Left ventricle myocardium inferior (tissue), 1 donor: ENCODE measurements at regions not wholly inside any gene's neighbourhood (a gene's known extent, or its start where the extent isn't known, plus 50 kb on each side); places are given as distances from the start of the nearest gene placed in this dataset.

Experiments used
- DNase-seq: peaks from one replicate; pipeline ENCODE4 v3.0.0-alpha.2; 2020
- H3K27ac ChIP-seq: fragments of 200-600 bp; replicated peaks from 2 replicates; pipeline ENCODE4 v1.8.0; 2021
- H3K27me3 ChIP-seq: fragments of 200-600 bp; 2 replicates; pipeline ENCODE4 v1.8.0; 2021; ENCODE audit warnings: low read depth
- H3K36me3 ChIP-seq: fragments of 200-600 bp; 2 replicates; pipeline ENCODE4 v1.8.0; 2021
- H3K4me1 ChIP-seq: fragments of 200-600 bp; 2 replicates; pipeline ENCODE4 v1.8.0; 2021
- H3K4me3 ChIP-seq: fragments of 200-600 bp; 2 replicates; pipeline ENCODE4 v1.8.0; 2021; ENCODE audit warnings: mild to moderate bottlenecking, moderate library complexity
- H3K9me3 ChIP-seq: fragments of 200-600 bp; replicated peaks from 2 replicates; pipeline ENCODE4 v1.8.0; 2021
- CTCF ChIP-seq: fragments of 200-600 bp; IDR thresholded peaks from 2 replicates; pipeline ENCODE4 v1.8.0; 2021; ENCODE audit warnings: antibody characterized with exemption, mild to moderate bottlenecking, borderline replicate concordance
- intact Hi-C: fragments of 100-400 bp; cut with micrococcal nuclease; formaldehyde crosslinking; loops from one replicate; pipeline ENCODE4 v1.11.0; 2022
- donor health status: DM: no; HTN: yes; CAD: no; lungs with severe emphysema.

DNA sequence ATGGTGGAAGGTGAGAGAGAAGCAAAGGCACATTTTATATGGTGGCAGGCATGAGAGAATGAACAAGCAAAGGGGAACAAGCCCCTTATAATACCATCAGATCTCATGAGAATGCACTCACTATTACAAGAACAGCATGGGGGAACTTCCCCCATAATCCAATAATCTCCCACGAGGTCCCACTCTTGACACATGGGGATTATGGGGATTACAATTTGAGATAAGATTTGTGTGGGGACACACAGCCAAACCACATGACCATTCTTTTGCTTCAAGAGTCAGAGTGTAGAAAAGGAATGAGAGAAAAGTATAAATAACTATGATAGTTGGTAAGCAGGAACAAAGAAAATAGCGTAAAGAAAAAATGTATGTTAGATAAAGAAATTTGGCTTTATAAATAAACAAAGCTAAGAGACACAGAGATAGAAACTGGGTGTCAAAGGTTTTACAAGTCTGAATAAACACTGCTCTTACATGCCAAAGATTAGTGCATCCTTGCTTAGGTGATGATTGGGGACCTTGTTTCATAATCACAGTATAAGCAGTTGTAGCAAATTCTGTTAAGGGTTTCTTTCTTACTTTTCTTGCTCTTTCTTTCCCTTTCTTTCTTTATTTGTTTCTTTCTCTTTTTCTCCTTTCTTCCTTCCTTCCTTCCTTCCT is 91.9 kb upstream of the PAPPA start:
- no peak for DNase-seq
- H3K4me3 ChIP-seq = no peak overlapping the region
- no peaks in the 10 kb centered on the region for H3K4me1 ChIP-seq
- TF ChIP-seq CTCF = no peak
- H3K36me3 ChIP-seq = no peaks in the 10 kb centered on the region
- intact Hi-C loops = no loop called here
- no peaks in the 10 kb centered on the region for H3K27me3 ChIP-seq
- H3K9me3 ChIP-seq = no peaks in the 10 kb centered on the region
- no peak overlapping the region for H3K27ac ChIP-seq

- intact Hi-C loops = no loop called here
- Histone ChIP-seq H3K4me3 (no peak overlapping the region), H3K27ac (no peak overlapping the region), H3K4me1 (no peaks in the 10 kb centered on the region), H3K36me3 (no peaks in the 10 kb centered on the region), H3K27me3 (no peaks in the 10 kb centered on the region), H3K9me3 (no peaks in the 10 kb centered on the region)
- DNase-seq = no peak
- no peak for TF ChIP-seq CTCF
Observed at GRCh38 chr9:116062206-116062550, 91.4 kb upstream of the PAPPA start.

GRCh38 chr9:116064970-116065369 is 88.6 kb upstream of the PAPPA start:
- Histone ChIP-seq H3K4me3 (no peak overlapping the region), H3K9me3 (no peaks in the 10 kb centered on the region), H3K27me3 (no peaks in the 10 kb centered on the region), H3K4me1 (no peaks in the 10 kb centered on the region), H3K36me3 (no peaks in the 10 kb centered on the region), H3K27ac (no peak overlapping the region)
- intact Hi-C loops = no loop called here
- DNase-seq = no peak
- no peak for TF ChIP-seq CTCF

DNA sequence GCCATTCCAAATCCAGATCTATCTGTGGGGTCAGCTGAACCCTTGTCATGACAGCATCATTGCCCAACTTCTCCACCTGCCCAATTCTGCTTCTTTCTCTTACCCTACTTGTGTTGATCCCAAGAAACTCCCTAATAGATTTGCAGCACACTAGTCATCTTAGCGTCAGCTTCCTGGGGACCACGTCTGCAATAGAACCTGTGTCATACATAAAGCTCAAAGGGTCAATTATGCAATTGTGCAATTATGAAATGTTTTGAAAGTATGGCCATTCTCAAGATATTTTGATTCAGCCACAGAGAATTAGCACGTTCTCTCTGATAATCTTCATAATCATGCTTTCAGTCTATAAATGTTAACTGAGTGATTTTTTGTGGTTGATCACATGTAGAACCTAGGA is 87.4 kb upstream of the PAPPA start:
- Histone ChIP-seq H3K36me3 (no peaks in the 10 kb centered on the region), H3K4me1 (no peaks in the 10 kb centered on the region), H3K4me3 (no peak overlapping the region), H3K27ac (no peak overlapping the region), H3K27me3 (no peaks in the 10 kb centered on the region), H3K9me3 (no peaks in the 10 kb centered on the region)
- no peak for TF ChIP-seq CTCF
- intact Hi-C loops = no loop called here
- DNase-seq = no peak

GRCh38 chr9:116067566-116067965 is 86.0 kb upstream of the PAPPA start:
- TF ChIP-seq CTCF = no peak
- H3K4me3 ChIP-seq = no peak overlapping the region
- no peaks in the 10 kb centered on the region for H3K9me3 ChIP-seq
- DNase-seq = no peak
- no peaks in the 10 kb centered on the region for H3K4me1 ChIP-seq
- H3K36me3 ChIP-seq = no peaks in the 10 kb centered on the region
- intact Hi-C loops = no loop called here
- H3K27ac ChIP-seq = no peak overlapping the region
- H3K27me3 ChIP-seq = no peaks in the 10 kb centered on the region
